ENCODE measurements at regions not wholly inside any gene's neighbourhood (a gene's known extent, or its start where the extent isn't known, plus 50 kb on each side); places are given as distances from the start of the nearest gene placed in this dataset.

- H3K9me3 ChIP-seq = no peaks in the 10 kb centered on the region
- H3K27ac ChIP-seq = no peak overlapping the region
- 92 to 100% (median 93%) methylated on average over 1 of the region's 1 CpG for WGBS, 5 donors
- no peaks in the 10 kb centered on the region for H3K27me3 ChIP-seq
- H3K4me3 ChIP-seq = no peak overlapping the region
- H3K4me1 ChIP-seq = no peaks in the 10 kb centered on the region
- H3K36me3 ChIP-seq = no peaks in the 10 kb centered on the region
- TF ChIP-seq POLR2AphosphoS5 (IDR thresholded peaks at IDR 0.05) (no peak), CTCF (IDR thresholded peaks at IDR 0.05) (no peak), EP300 (IDR thresholded peaks at IDR 0.05) (no peak), POLR2A (IDR thresholded peaks at IDR 0.05) (no peak)
- intact Hi-C loops (cut with DNase I; ENCODE audit: low total_unique reads) = no loop called here
- no peak for DNase-seq
These were observed 261.8 kb upstream of the CLINT1 start for GRCh38 chr5:158120760-158121159.

DNA sequence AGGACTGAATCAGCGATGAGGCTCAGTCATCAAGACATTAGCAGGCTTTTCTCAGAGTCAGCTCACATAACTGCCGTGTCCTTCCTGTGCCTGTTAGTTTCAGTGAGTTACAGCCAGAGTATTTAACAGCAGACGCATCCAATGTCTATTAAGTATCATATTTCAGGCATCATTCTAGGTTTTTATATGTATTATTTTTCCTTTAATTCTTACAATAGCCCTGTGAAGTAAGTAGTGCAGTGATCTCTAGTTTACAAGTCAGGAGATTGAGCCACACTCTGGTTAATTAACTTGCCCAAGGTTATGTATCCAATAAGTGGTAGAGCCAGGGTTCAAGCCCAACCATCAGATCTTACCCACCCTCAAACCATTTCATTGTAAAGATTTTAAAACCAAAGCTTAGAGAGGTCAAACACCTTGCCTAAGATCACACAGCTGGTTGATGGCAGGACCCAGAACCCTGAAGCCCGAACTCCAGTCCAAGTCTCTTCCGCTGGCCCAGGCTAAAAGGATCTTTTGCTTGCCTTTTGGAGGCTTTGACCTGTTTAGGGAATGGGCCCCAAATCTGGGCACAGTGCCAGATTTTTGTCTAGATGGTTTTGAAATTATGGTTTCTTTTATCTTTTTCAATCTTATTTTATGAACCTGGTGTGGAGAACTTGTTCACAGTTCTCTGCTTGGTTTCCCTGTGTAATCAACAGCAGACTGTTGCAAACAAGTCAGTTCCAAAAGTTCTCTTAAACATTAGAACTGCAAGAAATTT is 261.2 kb upstream of the CLINT1 start:
- Histone ChIP-seq H3K4me1 (no peaks in the 10 kb centered on the region), H3K9me3 (no peaks in the 10 kb centered on the region), H3K27ac (peak overlapping the region in 1 of 5 donors; percentile 25), H3K27me3 (peaks cover 0 to 2% (median 0%) of the 10 kb centered on the region in 3 donors), H3K36me3 (no peaks in the 10 kb centered on the region), H3K4me3 (no peak overlapping the region)
- peak in 1 of 2 donors; percentile 25 for DNase-seq
- intact Hi-C loops (cut with DNase I; ENCODE audit: low total_unique reads) = no loop called here
- WGBS, 5 donors = 52 to 77% (median 73%) methylated on average over 5 of the region's 5 CpGs
- TF ChIP-seq CTCF (IDR thresholded peaks at IDR 0.05) (no peak), EP300 (IDR thresholded peaks at IDR 0.05) (no peak), POLR2A (IDR thresholded peaks at IDR 0.05) (no peak), POLR2AphosphoS5 (IDR thresholded peaks at IDR 0.05) (no peak)

DNA sequence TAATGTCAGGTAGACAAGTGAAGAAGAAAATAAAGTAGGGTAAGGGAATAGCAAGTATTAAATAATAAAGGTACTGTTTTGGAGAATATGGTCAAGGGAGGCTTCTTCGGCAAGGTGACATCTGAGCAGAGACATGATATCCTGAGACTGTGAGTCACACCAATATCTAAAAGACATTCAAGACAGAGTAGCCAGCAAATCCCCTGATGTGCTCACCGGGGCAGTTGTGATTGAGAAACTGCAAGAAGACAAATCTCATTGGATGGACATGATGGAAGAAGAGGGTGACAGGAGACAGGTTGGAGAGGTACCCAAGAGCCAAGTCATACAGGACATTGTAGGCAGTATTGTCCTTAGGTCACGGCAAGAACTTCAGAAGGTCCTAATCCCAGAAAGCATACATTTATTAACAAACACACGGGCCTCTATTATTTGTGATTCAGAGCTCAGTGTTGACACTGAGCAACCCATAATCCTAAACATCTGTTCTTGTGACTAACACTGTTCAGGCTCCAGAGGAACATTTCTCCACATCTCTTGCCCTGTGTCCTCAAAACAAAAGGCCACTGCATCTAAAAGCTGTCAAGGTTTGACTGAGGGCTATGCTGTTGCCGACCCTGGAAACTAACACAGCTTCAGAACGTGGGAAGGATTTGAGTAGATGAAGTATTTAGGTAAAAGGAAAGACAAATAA is 258.7 kb upstream of the CLINT1 start:
- H3K27ac ChIP-seq = no peak overlapping the region
- intact Hi-C loops (cut with DNase I; ENCODE audit: low total_unique reads) = no loop called here
- no peak for DNase-seq
- no peaks in the 10 kb centered on the region for H3K9me3 ChIP-seq
- H3K36me3 ChIP-seq = no peaks in the 10 kb centered on the region
- no peak for TF ChIP-seq POLR2AphosphoS5 (IDR thresholded peaks at IDR 0.05)
- TF ChIP-seq POLR2A (IDR thresholded peaks at IDR 0.05) = no peak
- TF ChIP-seq CTCF (IDR thresholded peaks at IDR 0.05) = no peak
- no peak for TF ChIP-seq EP300 (IDR thresholded peaks at IDR 0.05)
- H3K4me1 ChIP-seq = no peaks in the 10 kb centered on the region
- peaks cover 0 to 7% (median 0%) of the 10 kb centered on the region in 3 donors for H3K27me3 ChIP-seq
- 59 to 73% (median 67%) methylated on average over 6 of the region's 6 CpGs for WGBS, 5 donors
- no peak overlapping the region for H3K4me3 ChIP-seq

GRCh38 chr5:158116965-158117364 is 258.0 kb upstream of the CLINT1 start:
- no peak for TF ChIP-seq EP300 (IDR thresholded peaks at IDR 0.05)
- no peak for TF ChIP-seq CTCF (IDR thresholded peaks at IDR 0.05)
- no peak for TF ChIP-seq POLR2AphosphoS5 (IDR thresholded peaks at IDR 0.05)
- TF ChIP-seq POLR2A (IDR thresholded peaks at IDR 0.05) = no peak
- H3K27ac ChIP-seq = no peak overlapping the region
- intact Hi-C loops (cut with DNase I; ENCODE audit: low total_unique reads) = no loop called here
- DNase-seq = no peak
- peaks cover 0 to 7% (median 0%) of the 10 kb centered on the region in 3 donors for H3K27me3 ChIP-seq
- no peaks in the 10 kb centered on the region for H3K36me3 ChIP-seq
- H3K9me3 ChIP-seq = no peaks in the 10 kb centered on the region
- no peaks in the 10 kb centered on the region for H3K4me1 ChIP-seq
- WGBS, 5 donors = 82 to 87% (median 86%) methylated on average over 2 of the region's 2 CpGs
- H3K4me3 ChIP-seq = no peak overlapping the region
